ENCODE measurements at regions not wholly inside any gene's neighbourhood (a gene's known extent, or its start where the extent isn't known, plus 50 kb on each side); places are given as distances from the start of the nearest gene placed in this dataset.

- Histone ChIP-seq H3K23ac (ENCODE audit: low read length) (no peak overlapping the region), H3K36me3 (ENCODE audit: control insufficient read depth, insufficient read depth, low read length) (no peaks in the 10 kb centered on the region), H3K27me3 (ENCODE audit: insufficient read depth, low read length, poor library complexity) (no peaks in the 10 kb centered on the region), H4K5ac (ENCODE audit: low read length) (no peak overlapping the region), H3K4me2 (ENCODE audit: low read length) (no peak overlapping the region), H3K4me1 (ENCODE audit: control insufficient read depth, low read depth, low read length) (no peaks in the 10 kb centered on the region), H2BK5ac (ENCODE audit: low read length) (no peak overlapping the region), H3K79me2 (ENCODE audit: control insufficient read depth, insufficient read depth, low read length) (no peaks in the 10 kb centered on the region), H2BK15ac (replicated peaks; ENCODE audit: low read depth) (no peak overlapping the region), H3K18ac (ENCODE audit: low read length) (no peak overlapping the region), H3K79me1 (ENCODE audit: low read length) (no peaks in the 10 kb centered on the region), H3K9ac (ENCODE audit: low read length) (no peak overlapping the region), H2AK5ac (ENCODE audit: low read length) (no peak overlapping the region), H2BK120ac (ENCODE audit: low read depth, low read length) (no peak overlapping the region), H4K8ac (ENCODE audit: low read depth, low read length) (no peak overlapping the region), H3K4me3 (ENCODE audit: low read length) (no peak overlapping the region), H3K27ac (ENCODE audit: low read depth, low read length) (no peak overlapping the region), H3K56ac (ENCODE audit: low read length) (no peak overlapping the region), H3K4ac (ENCODE audit: low read depth, low read length) (no peak overlapping the region)
- DNase-seq, result no peak
- no CpG with 5 or more reads among the region's 1 CpG for WGBS (ENCODE audit: extremely low coverage, insufficient coverage, low lambda C conversion rate)
Observed at GRCh38 chr7:117942780-117943179, 69.5 kb upstream of the CTTNBP2 start.

- Histone ChIP-seq H3K56ac (ENCODE audit: low read length) (no peak overlapping the region), H2BK5ac (ENCODE audit: low read length) (no peak overlapping the region), H3K4me3 (ENCODE audit: low read length) (no peak overlapping the region), H3K79me2 (ENCODE audit: control insufficient read depth, insufficient read depth, low read length) (no peaks in the 10 kb centered on the region), H3K4me2 (ENCODE audit: low read length) (no peak overlapping the region), H2BK15ac (replicated peaks; ENCODE audit: low read depth) (no peak overlapping the region), H3K79me1 (ENCODE audit: low read length) (no peaks in the 10 kb centered on the region), H2BK120ac (ENCODE audit: low read depth, low read length) (no peak overlapping the region), H3K27ac (ENCODE audit: low read depth, low read length) (no peak overlapping the region), H3K4me1 (ENCODE audit: control insufficient read depth, low read depth, low read length) (no peaks in the 10 kb centered on the region), H2AK5ac (ENCODE audit: low read length) (no peak overlapping the region), H3K9ac (ENCODE audit: low read length) (no peak overlapping the region), H4K8ac (ENCODE audit: low read depth, low read length) (no peak overlapping the region), H3K23ac (ENCODE audit: low read length) (no peak overlapping the region), H3K4ac (ENCODE audit: low read depth, low read length) (no peak overlapping the region), H3K36me3 (ENCODE audit: control insufficient read depth, insufficient read depth, low read length) (no peaks in the 10 kb centered on the region), H3K18ac (ENCODE audit: low read length) (no peak overlapping the region), H4K5ac (ENCODE audit: low read length) (no peak overlapping the region), H3K27me3 (ENCODE audit: insufficient read depth, low read length, poor library complexity) (no peaks in the 10 kb centered on the region)
- no peak for DNase-seq
- no CpG with 5 or more reads among the region's 1 CpG for WGBS (ENCODE audit: extremely low coverage, insufficient coverage, low lambda C conversion rate)
Observed at GRCh38 chr7:117944886-117945285, 71.6 kb upstream of the CTTNBP2 start.

- H3K4me2 ChIP-seq (ENCODE audit: low read length), result no peak overlapping the region
- no peak overlapping the region for H3K18ac ChIP-seq (ENCODE audit: low read length)
- H2BK120ac ChIP-seq (ENCODE audit: low read depth, low read length), result no peak overlapping the region
- H3K79me2 ChIP-seq (ENCODE audit: control insufficient read depth, insufficient read depth, low read length), result no peaks in the 10 kb centered on the region
- no peak overlapping the region for H2BK5ac ChIP-seq (ENCODE audit: low read length)
- H3K4me3 ChIP-seq (ENCODE audit: low read length), result no peak overlapping the region
- H3K23ac ChIP-seq (ENCODE audit: low read length), result no peak overlapping the region
- no peaks in the 10 kb centered on the region for H3K36me3 ChIP-seq (ENCODE audit: control insufficient read depth, insufficient read depth, low read length)
- no peaks in the 10 kb centered on the region for H3K27me3 ChIP-seq (ENCODE audit: insufficient read depth, low read length, poor library complexity)
- peak; percentile 78 for DNase-seq
- no CpG with 5 or more reads among the region's 2 CpGs for WGBS (ENCODE audit: extremely low coverage, insufficient coverage, low lambda C conversion rate)
- no peak overlapping the region for H2BK15ac ChIP-seq (replicated peaks; ENCODE audit: low read depth)
- no peak overlapping the region for H2AK5ac ChIP-seq (ENCODE audit: low read length)
- H4K8ac ChIP-seq (ENCODE audit: low read depth, low read length), result no peak overlapping the region
- no peak overlapping the region for H3K9ac ChIP-seq (ENCODE audit: low read length)
- no peak overlapping the region for H3K56ac ChIP-seq (ENCODE audit: low read length)
- no peaks in the 10 kb centered on the region for H3K79me1 ChIP-seq (ENCODE audit: low read length)
- no peak overlapping the region for H3K27ac ChIP-seq (ENCODE audit: low read depth, low read length)
- no peaks in the 10 kb centered on the region for H3K4me1 ChIP-seq (ENCODE audit: control insufficient read depth, low read depth, low read length)
- no peak overlapping the region for H4K5ac ChIP-seq (ENCODE audit: low read length)
- H3K4ac ChIP-seq (ENCODE audit: low read depth, low read length), result no peak overlapping the region
Observed at GRCh38 chr7:117946151-117946633, 73.0 kb upstream of the CTTNBP2 start.

- H2AK5ac ChIP-seq (ENCODE audit: low read length), result no peak overlapping the region
- H3K79me2 ChIP-seq (ENCODE audit: control insufficient read depth, insufficient read depth, low read length), result no peaks in the 10 kb centered on the region
- no peak overlapping the region for H2BK5ac ChIP-seq (ENCODE audit: low read length)
- DNase-seq, result no peak
- H3K56ac ChIP-seq (ENCODE audit: low read length), result no peak overlapping the region
- H4K8ac ChIP-seq (ENCODE audit: low read depth, low read length), result no peak overlapping the region
- H3K4me2 ChIP-seq (ENCODE audit: low read length), result no peak overlapping the region
- H3K4me1 ChIP-seq (ENCODE audit: control insufficient read depth, low read depth, low read length), result no peaks in the 10 kb centered on the region
- no peak overlapping the region for H3K18ac ChIP-seq (ENCODE audit: low read length)
- H4K5ac ChIP-seq (ENCODE audit: low read length), result no peak overlapping the region
- H3K23ac ChIP-seq (ENCODE audit: low read length), result no peak overlapping the region
- no peak overlapping the region for H3K4ac ChIP-seq (ENCODE audit: low read depth, low read length)
- H3K36me3 ChIP-seq (ENCODE audit: control insufficient read depth, insufficient read depth, low read length), result no peaks in the 10 kb centered on the region
- no CpG with 5 or more reads among the region's 1 CpG for WGBS (ENCODE audit: extremely low coverage, insufficient coverage, low lambda C conversion rate)
- H3K27me3 ChIP-seq (ENCODE audit: insufficient read depth, low read length, poor library complexity), result no peaks in the 10 kb centered on the region
- no peaks in the 10 kb centered on the region for H3K79me1 ChIP-seq (ENCODE audit: low read length)
- no peak overlapping the region for H2BK15ac ChIP-seq (replicated peaks; ENCODE audit: low read depth)
- H3K4me3 ChIP-seq (ENCODE audit: low read length), result no peak overlapping the region
- no peak overlapping the region for H3K9ac ChIP-seq (ENCODE audit: low read length)
- H2BK120ac ChIP-seq (ENCODE audit: low read depth, low read length), result no peak overlapping the region
- H3K27ac ChIP-seq (ENCODE audit: low read depth, low read length), result no peak overlapping the region
Observed at GRCh38 chr7:117949232-117949631, 76.0 kb upstream of the CTTNBP2 start.

- Histone ChIP-seq H3K4me2 (ENCODE audit: low read length) (no peak overlapping the region), H3K4me3 (ENCODE audit: low read length) (no peak overlapping the region), H3K23ac (ENCODE audit: low read length) (no peak overlapping the region), H3K79me1 (ENCODE audit: low read length) (no peaks in the 10 kb centered on the region), H3K18ac (ENCODE audit: low read length) (no peak overlapping the region), H2AK5ac (ENCODE audit: low read length) (no peak overlapping the region), H3K56ac (ENCODE audit: low read length) (no peak overlapping the region), H3K4ac (ENCODE audit: low read depth, low read length) (no peak overlapping the region), H2BK15ac (replicated peaks; ENCODE audit: low read depth) (no peak overlapping the region), H2BK5ac (ENCODE audit: low read length) (no peak overlapping the region), H3K79me2 (ENCODE audit: control insufficient read depth, insufficient read depth, low read length) (no peaks in the 10 kb centered on the region), H3K27ac (ENCODE audit: low read depth, low read length) (no peak overlapping the region), H3K27me3 (ENCODE audit: insufficient read depth, low read length, poor library complexity) (no peaks in the 10 kb centered on the region), H3K36me3 (ENCODE audit: control insufficient read depth, insufficient read depth, low read length) (no peaks in the 10 kb centered on the region), H3K4me1 (ENCODE audit: control insufficient read depth, low read depth, low read length) (no peaks in the 10 kb centered on the region), H4K8ac (ENCODE audit: low read depth, low read length) (no peak overlapping the region), H4K5ac (ENCODE audit: low read length) (no peak overlapping the region), H3K9ac (ENCODE audit: low read length) (no peak overlapping the region), H2BK120ac (ENCODE audit: low read depth, low read length) (no peak overlapping the region)
- no CpG with 5 or more reads among the region's 6 CpGs for WGBS (ENCODE audit: extremely low coverage, insufficient coverage, low lambda C conversion rate)
- no peak for DNase-seq
Observed at GRCh38 chr7:117950601-117951260, 77.5 kb upstream of the CTTNBP2 start.

GRCh38 chr7:117951285-117951684 lies 78.0 kb upstream of the CTTNBP2 start:
- Histone ChIP-seq H2BK15ac (replicated peaks; ENCODE audit: low read depth) (no peak overlapping the region), H3K18ac (ENCODE audit: low read length) (no peak overlapping the region), H3K4ac (ENCODE audit: low read depth, low read length) (no peak overlapping the region), H3K56ac (ENCODE audit: low read length) (no peak overlapping the region), H3K27me3 (ENCODE audit: insufficient read depth, low read length, poor library complexity) (no peaks in the 10 kb centered on the region), H4K5ac (ENCODE audit: low read length) (no peak overlapping the region), H3K79me1 (ENCODE audit: low read length) (no peaks in the 10 kb centered on the region), H3K27ac (ENCODE audit: low read depth, low read length) (no peak overlapping the region), H3K4me3 (ENCODE audit: low read length) (no peak overlapping the region), H3K79me2 (ENCODE audit: control insufficient read depth, insufficient read depth, low read length) (no peaks in the 10 kb centered on the region), H3K4me1 (ENCODE audit: control insufficient read depth, low read depth, low read length) (no peaks in the 10 kb centered on the region), H3K36me3 (ENCODE audit: control insufficient read depth, insufficient read depth, low read length) (no peaks in the 10 kb centered on the region), H3K9ac (ENCODE audit: low read length) (no peak overlapping the region), H3K4me2 (ENCODE audit: low read length) (no peak overlapping the region), H2AK5ac (ENCODE audit: low read length) (no peak overlapping the region), H3K23ac (ENCODE audit: low read length) (no peak overlapping the region), H2BK120ac (ENCODE audit: low read depth, low read length) (no peak overlapping the region), H4K8ac (ENCODE audit: low read depth, low read length) (no peak overlapping the region), H2BK5ac (ENCODE audit: low read length) (no peak overlapping the region)
- no peak for DNase-seq
- WGBS (ENCODE audit: extremely low coverage, insufficient coverage, low lambda C conversion rate), result no CpG with 5 or more reads among the region's 5 CpGs

Data from mesendoderm (in vitro differentiated cells).